A549 (cell line): ENCODE measurements at regions not wholly inside any gene's neighbourhood (a gene's known extent, or its start where the extent isn't known, plus 50 kb on each side); places are given as distances from the start of the nearest gene placed in this dataset.

Source experiments
- ATAC-seq, 2 experiments: fragments of 200-7000 bp in 1 of 2; fragments of >200 bp in 1 of 2; cut with Nextera tagmentation in 1 of 2; cut with Tn5 transposase in 1 of 2; 3 replicates each; pipeline versions ENCODE4 v1.8.0 to v1.9.1; 2018 to 2020; ENCODE audit warnings: mild to moderate bottlenecking in 1 of 2, moderate library complexity in 1 of 2
- CTCF ChIA-PET: fragments of 300-600 bp; sonication (Branson Sonifier 250); formaldehyde crosslinking; extraction: SDS; loops from one replicate; lab custom pipeline; 2021; ENCODE audit warnings: antibody characterized with exemption, inconsistent platforms; lab: Yijun Ruan, JAX
- POLR2A ChIA-PET: fragments of 350-600 bp; formaldehyde crosslinking; extraction: SDS; loops from one replicate; lab custom pipeline; 2021; ENCODE audit warnings: antibody characterized with exemption, inconsistent platforms; lab: Yijun Ruan, JAX
- DNase-seq, 2 experiments: peaks; one replicate each; pipeline versions ENCODE4 v3.0.0 to v3.0.0-alpha.2; 2011 to 2016; ENCODE audit warnings: low read depth in 1 of 2, low spot score in 1 of 2
- FAIRE-seq: peaks from 2 replicates; lab custom pipeline; 2011; peaks lifted over from hg19 to GRCh38; lab: Jason Lieb, UNC
- H3K27ac ChIP-seq, 2 experiments: fragments of >200 bp; sonication (Bioruptor Twin); formaldehyde crosslinking; 3 replicates each; pipeline ENCODE4 v1.5.1; 2016 to 2017
- H3K4me1 ChIP-seq: fragments of >200 bp; sonication (Bioruptor Twin); formaldehyde crosslinking; 3 replicates; pipeline ENCODE4 v1.6.1; 2016
- H3K4me2 ChIP-seq: fragments of >200 bp; sonication (Bioruptor Twin); formaldehyde crosslinking; 3 replicates; pipeline ENCODE4 v1.6.1; 2016
- H3K4me3 ChIP-seq: fragments of >200 bp; sonication (Bioruptor Twin); formaldehyde crosslinking; 3 replicates; pipeline ENCODE4 v1.5.1; 2016
- H3K9me3 ChIP-seq: fragments of >200 bp; sonication (Bioruptor Twin); formaldehyde crosslinking; 3 replicates; pipeline ENCODE4 v1.6.1; 2016
- BHLHE40 ChIP-seq: IDR thresholded peaks from 2 replicates; pipeline ENCODE4 v1.6.1; 2012; ENCODE audit warnings: low read depth, low read length, inconsistent platforms
- CBX2 ChIP-seq: fragments of 200-600 bp; sonication (generic); IDR thresholded peaks from 2 replicates; pipeline ENCODE4 v1.6.1; 2016; ENCODE audit warnings: low read depth, mild to moderate bottlenecking, borderline replicate concordance
- CEBPB ChIP-seq, 2 experiments: fragments of >200 bp in 1 of 2; sonication (Bioruptor Twin) in 1 of 2; formaldehyde crosslinking in 1 of 2; IDR thresholded peaks; 2 replicates each; pipeline ENCODE4 v1.6.1; 2012 to 2016
- CHD4 ChIP-seq: fragments of 200-600 bp; sonication (generic); IDR thresholded peaks from 2 replicates; pipeline ENCODE4 v1.6.1; 2016; ENCODE audit warnings: antibody characterized with exemption, mild to moderate bottlenecking, borderline replicate concordance
- CTCF ChIP-seq: fragments of >200 bp; sonication (Bioruptor Twin); formaldehyde crosslinking; IDR thresholded peaks from 3 replicates; pipeline ENCODE4 v1.5.1; 2016
- EP300 ChIP-seq, 2 experiments: fragments of >200 bp; sonication (Bioruptor Twin); formaldehyde crosslinking; IDR thresholded peaks; 2 replicates in 1 of 2; 3 replicates in 1 of 2; pipeline ENCODE4 v1.6.1; 2016 to 2017
- ESRRA ChIP-seq: fragments of 150-350 bp; IDR thresholded peaks from 2 replicates; pipeline ENCODE4 v1.6.1; 2014; ENCODE audit warnings: mild to moderate bottlenecking, low read length, borderline replicate concordance
- HOXB5 ChIP-seq: fragments of 250-450 bp; sonication (Bioruptor Pico); IDR thresholded peaks from 2 replicates; pipeline ENCODE4 v1.5.0; 2020; ENCODE audit warnings: mild to moderate bottlenecking, moderate library complexity
- JUN ChIP-seq, 2 experiments: fragments of >200 bp; sonication (Bioruptor Twin); formaldehyde crosslinking; IDR thresholded peaks; 2 replicates in 1 of 2; 3 replicates in 1 of 2; pipeline ENCODE4 v1.6.1; 2016 to 2017
- KDM1A ChIP-seq: fragments of 200-600 bp; sonication (generic); IDR thresholded peaks from 2 replicates; pipeline ENCODE4 v1.6.1; 2016; ENCODE audit warnings: low read depth, mild to moderate bottlenecking
- MAZ ChIP-seq: fragments of 150-350 bp; IDR thresholded peaks from 2 replicates; pipeline ENCODE4 v1.6.1; 2014; ENCODE audit warnings: antibody characterized with exemption, low read depth, low read length, borderline replicate concordance
- MYC ChIP-seq: IDR thresholded peaks from 2 replicates; pipeline ENCODE4 v1.6.1; 2012; ENCODE audit warnings: mild to moderate bottlenecking, inconsistent platforms, low read length, improper control_type of control experiment, borderline replicate concordance
- PHF8 ChIP-seq: fragments of 200-600 bp; sonication (generic); IDR thresholded peaks from 2 replicates; pipeline ENCODE4 v1.6.1; 2016; ENCODE audit warnings: low read depth, mild to moderate bottlenecking, antibody characterized with exemption, moderate library complexity, borderline replicate concordance
- SREBF2 ChIP-seq: fragments of 450-650 bp; IDR thresholded peaks from 2 replicates; pipeline ENCODE4 v1.6.1; 2014; ENCODE audit warnings: mild to moderate bottlenecking, moderate library complexity
- TFCP2L1 ChIP-seq: fragments of 250-450 bp; sonication (Bioruptor Pico); IDR thresholded peaks from 2 replicates; pipeline ENCODE4 v1.5.0; 2021; ENCODE audit warnings: mild to moderate bottlenecking
- TP53 ChIP-seq: fragments of 250-450 bp; sonication (Bioruptor Pico); IDR thresholded peaks from 2 replicates; pipeline ENCODE4 v1.5.0; 2021; ENCODE audit warnings: mild to moderate bottlenecking, moderate library complexity
- ZFP36 ChIP-seq: fragments of 450-650 bp; IDR thresholded peaks from 2 replicates; pipeline ENCODE4 v1.6.1; 2014; ENCODE audit warnings: borderline replicate concordance; ENCODE audit not compliant: partially characterized antibody
- ZSCAN20 ChIP-seq: fragments of 250-450 bp; sonication (Bioruptor Pico); IDR thresholded peaks from 2 replicates; pipeline ENCODE4 v1.8.0; 2022; ENCODE audit warnings: mild to moderate bottlenecking, moderate library complexity
- WGBS: methylation state at CpG from one replicate; pipeline ENCODE4 v1.1.6; 2017; ENCODE audit errors: missing lambda C conversion rate; 5-methylcytosine and 5-hydroxymethylcytosine counted together
- TF ChIP-seq, protein P1 (sequence below): fragments of 150-350 bp; IDR thresholded peaks from 2 replicates; pipeline ENCODE4 v1.6.1; 2014; ENCODE audit warnings: low read depth, mild to moderate bottlenecking, low read length
- TF ChIP-seq, protein P2 (sequence below): IDR thresholded peaks from 2 replicates; pipeline ENCODE4 v1.6.1; 2012
- TF ChIP-seq, protein P3 (sequence below): IDR thresholded peaks from 2 replicates; pipeline ENCODE4 v1.6.1; 2012

- TF ChIP-seq, protein P1, sequence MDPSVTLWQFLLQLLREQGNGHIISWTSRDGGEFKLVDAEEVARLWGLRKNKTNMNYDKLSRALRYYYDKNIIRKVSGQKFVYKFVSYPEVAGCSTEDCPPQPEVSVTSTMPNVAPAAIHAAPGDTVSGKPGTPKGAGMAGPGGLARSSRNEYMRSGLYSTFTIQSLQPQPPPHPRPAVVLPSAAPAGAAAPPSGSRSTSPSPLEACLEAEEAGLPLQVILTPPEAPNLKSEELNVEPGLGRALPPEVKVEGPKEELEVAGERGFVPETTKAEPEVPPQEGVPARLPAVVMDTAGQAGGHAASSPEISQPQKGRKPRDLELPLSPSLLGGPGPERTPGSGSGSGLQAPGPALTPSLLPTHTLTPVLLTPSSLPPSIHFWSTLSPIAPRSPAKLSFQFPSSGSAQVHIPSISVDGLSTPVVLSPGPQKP = no peak
- TF ChIP-seq ESRRA = no peak
- no peak for TF ChIP-seq TP53 (CRISPR knock-in tag)
- no peak for TF ChIP-seq ZFP36
Observed at GRCh38 chr4:59571805-59572430, 1628.2 kb upstream of the ADGRL3 start (continued).

- H3K27ac ChIP-seq = no peak overlapping the region
- TF ChIP-seq ESRRA = no peak
- DNase-seq (no peak), FAIRE-seq (no peak), ATAC-seq (no peak)
- H3K4me2 ChIP-seq = no peak overlapping the region
- 41% methylated on average over 10 of the region's 10 CpGs for WGBS
- POLR2A ChIA-PET = no interaction called here
- H3K4me1 ChIP-seq = no peaks in the 10 kb centered on the region
- no peak overlapping the region for H3K4me3 ChIP-seq
- CTCF ChIA-PET = interaction anchor here (0.7 kb wide), 1 partner anchor 18 kb away, joined by 4 read pairs; no protein-coding TSS in a partner anchor
- no peaks in the 10 kb centered on the region for H3K9me3 ChIP-seq
Observed at GRCh38 chr4:59583845-59584568, 1616.1 kb upstream of the ADGRL3 start.

DNA sequence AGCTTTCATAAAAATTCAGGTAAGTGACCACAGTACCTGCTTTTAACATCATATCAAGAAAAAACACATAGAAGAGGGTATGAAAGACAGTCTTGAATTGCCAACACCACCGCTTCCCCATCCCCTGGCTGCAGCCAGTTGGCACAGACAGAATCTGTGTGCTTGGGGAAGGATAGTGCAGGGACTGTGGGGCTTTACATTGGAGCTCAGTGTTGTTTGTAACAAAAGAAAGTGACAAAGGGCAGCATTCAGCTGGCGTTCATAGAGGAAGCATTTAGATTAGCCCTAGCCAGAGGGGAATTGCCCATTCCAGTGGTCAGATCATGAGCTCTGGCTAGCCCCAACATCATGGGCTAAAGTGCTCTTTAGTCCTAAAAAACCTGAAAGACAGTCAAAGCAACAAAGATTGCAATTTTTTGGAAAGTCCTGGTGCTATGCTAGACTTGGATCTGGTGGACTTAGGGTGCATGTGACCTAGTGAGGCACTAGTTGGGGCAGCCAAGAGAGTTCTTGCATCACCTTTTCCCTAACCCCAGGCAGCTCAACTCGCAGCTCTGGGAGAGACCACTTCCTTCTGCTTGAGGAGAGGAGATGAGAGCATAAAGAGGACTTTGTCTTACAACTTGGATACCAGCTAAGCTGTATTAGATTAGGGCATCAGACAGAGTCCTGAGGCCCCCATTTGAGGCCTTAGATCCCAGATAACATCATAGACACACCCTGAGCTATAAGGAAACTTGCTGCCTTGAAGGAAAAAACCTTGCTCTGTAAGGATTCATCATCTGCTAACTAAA, 1602.4 kb upstream of the ADGRL3 start:
- DNase-seq (no peak), FAIRE-seq (no peak), ATAC-seq (no peak)
- POLR2A ChIA-PET = no interaction called here
- Histone ChIP-seq H3K4me3 (no peak overlapping the region), H3K4me2 (no peak overlapping the region), H3K4me1 (no peaks in the 10 kb centered on the region), H3K9me3 (no peaks in the 10 kb centered on the region), H3K27ac (no peak overlapping the region)
- TF ChIP-seq MYC = no peak
- no peak for TF ChIP-seq CEBPB (IDR thresholded peaks at IDR 0.05)
- no peak for TF ChIP-seq TFCP2L1
- TF ChIP-seq MAZ = no peak
- CTCF ChIA-PET = interaction anchor here (0.7 kb wide), 1 partner anchor 58 kb away, joined by 4 read pairs; no protein-coding TSS in a partner anchor
- WGBS = 35% methylated on average over 3 of the region's 3 CpGs

DNA sequence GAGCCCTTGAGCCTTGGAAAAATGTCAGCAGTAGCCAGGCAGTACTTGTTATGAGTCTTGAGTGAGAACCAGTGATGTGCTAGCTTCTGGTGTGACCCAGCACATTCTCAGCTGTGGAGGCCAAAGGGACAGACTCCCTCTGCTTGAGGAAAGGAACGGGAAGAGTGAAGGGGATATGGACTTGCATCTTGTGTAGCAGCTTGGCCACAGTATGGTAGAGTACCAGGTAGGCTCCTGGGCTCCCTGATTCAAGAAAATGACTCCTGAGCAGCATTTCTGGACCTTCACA, 1601.9 kb upstream of the ADGRL3 start:
- DNase-seq (no peak), ATAC-seq (no peak), FAIRE-seq (no peak)
- 0% methylated on average over 1 of the region's 1 CpG for WGBS
- Histone ChIP-seq H3K4me2 (no peak overlapping the region), H3K27ac (no peak overlapping the region), H3K4me3 (no peak overlapping the region), H3K4me1 (no peaks in the 10 kb centered on the region), H3K9me3 (no peaks in the 10 kb centered on the region)
- no peak for TF ChIP-seq ZFP36
- no peak for TF ChIP-seq BHLHE40
- no peak for TF ChIP-seq KDM1A
- no peak for TF ChIP-seq SREBF2
- no peak for TF ChIP-seq CTCF
- TF ChIP-seq EP300 (IDR thresholded peaks at IDR 0.05) = no peak
- TF ChIP-seq, protein P2, sequence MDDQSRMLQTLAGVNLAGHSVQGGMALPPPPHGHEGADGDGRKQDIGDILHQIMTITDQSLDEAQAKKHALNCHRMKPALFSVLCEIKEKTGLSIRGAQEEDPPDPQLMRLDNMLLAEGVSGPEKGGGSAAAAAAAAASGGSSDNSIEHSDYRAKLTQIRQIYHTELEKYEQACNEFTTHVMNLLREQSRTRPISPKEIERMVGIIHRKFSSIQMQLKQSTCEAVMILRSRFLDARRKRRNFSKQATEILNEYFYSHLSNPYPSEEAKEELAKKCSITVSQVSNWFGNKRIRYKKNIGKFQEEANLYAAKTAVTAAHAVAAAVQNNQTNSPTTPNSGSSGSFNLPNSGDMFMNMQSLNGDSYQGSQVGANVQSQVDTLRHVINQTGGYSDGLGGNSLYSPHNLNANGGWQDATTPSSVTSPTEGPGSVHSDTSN = no peak
- TF ChIP-seq, protein P3, sequence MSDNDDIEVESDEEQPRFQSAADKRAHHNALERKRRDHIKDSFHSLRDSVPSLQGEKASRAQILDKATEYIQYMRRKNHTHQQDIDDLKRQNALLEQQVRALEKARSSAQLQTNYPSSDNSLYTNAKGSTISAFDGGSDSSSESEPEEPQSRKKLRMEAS = no peak
- no peak for TF ChIP-seq PHF8
- TF ChIP-seq TP53 (CRISPR knock-in tag) = no peak
- no peak for TF ChIP-seq CBX2
- TF ChIP-seq HOXB5 (CRISPR knock-in tag) = no peak
- no peak for TF ChIP-seq CHD4
- TF ChIP-seq JUN (IDR thresholded peaks at IDR 0.05) = no peak
- TF ChIP-seq ZSCAN20 = no peak
- CTCF ChIA-PET = no interaction called here
- POLR2A ChIA-PET = no interaction called here
